GM23338 (cell line): ENCODE measurements at regions not wholly inside any gene's neighbourhood (a gene's known extent, or its start where the extent isn't known, plus 50 kb on each side); places are given as distances from the start of the nearest gene placed in this dataset.

Source experiments
- ATAC-seq: fragments of 200-7000 bp; cut with Tn5 transposase; 3 replicates; pipeline ENCODE4 v1.9.1; 2020
- DNase-seq: peaks from one replicate; pipeline ENCODE4 v3.0.0-alpha.2; 2015; ENCODE audit warnings: low spot score
- H2AFZ ChIP-seq: fragments of 200-600 bp; sonication (generic); 2 replicates; pipeline ENCODE4 v1.8.0; 2016; ENCODE audit warnings: antibody characterized with exemption, mild to moderate bottlenecking, moderate library complexity
- H3F3A ChIP-seq: fragments of 200-600 bp; sonication (generic); replicated peaks from 2 replicates; pipeline ENCODE4 v1.8.0; 2017; ENCODE audit warnings: antibody characterized with exemption, mixed run types, low read depth
- H3K27ac ChIP-seq: fragments of 200-600 bp; sonication (generic); 2 replicates; pipeline ENCODE4 v1.6.1; 2016; ENCODE audit warnings: low read depth
- H3K27me3 ChIP-seq: fragments of 200-600 bp; sonication (generic); 2 replicates; pipeline ENCODE4 v1.8.0; 2016; ENCODE audit warnings: mild to moderate bottlenecking, mixed run types, moderate library complexity; ENCODE audit not compliant: insufficient read depth
- H3K36me3 ChIP-seq: fragments of 200-600 bp; sonication (generic); 2 replicates; pipeline ENCODE4 v1.8.0; 2016; ENCODE audit warnings: mild to moderate bottlenecking; ENCODE audit not compliant: insufficient read depth
- H3K4me1 ChIP-seq: fragments of 200-600 bp; sonication (generic); 2 replicates; pipeline ENCODE4 v1.8.0; 2016; ENCODE audit warnings: mild to moderate bottlenecking, moderate library complexity; ENCODE audit not compliant: insufficient read depth
- H3K4me2 ChIP-seq: fragments of 200-600 bp; sonication (generic); 2 replicates; pipeline ENCODE4 v1.7.1; 2017; ENCODE audit warnings: mixed run types
- H3K4me3 ChIP-seq: fragments of 200-600 bp; sonication (generic); 2 replicates; pipeline ENCODE4 v1.6.1; 2016; ENCODE audit warnings: mixed run types
- H3K79me2 ChIP-seq: fragments of 200-600 bp; sonication (generic); replicated peaks from 2 replicates; pipeline ENCODE4 v1.8.0; 2017; ENCODE audit warnings: mild to moderate bottlenecking; ENCODE audit not compliant: insufficient read depth
- H3K9me2 ChIP-seq: fragments of 200-600 bp; sonication (generic); 2 replicates; pipeline ENCODE4 v1.8.0; 2017; ENCODE audit not compliant: insufficient read depth
- H4K20me1 ChIP-seq: fragments of 200-600 bp; sonication (generic); replicated peaks from 2 replicates; pipeline ENCODE4 v1.8.0; 2017; ENCODE audit warnings: mild to moderate bottlenecking; ENCODE audit not compliant: insufficient read depth
- H3K27ac Mint-ChIP-seq: 2 replicates; pipeline ENCODE4 v1.8.0; 2020; ENCODE audit warnings: inconsistent platforms, mild to moderate bottlenecking, moderate library complexity, mixed read lengths
- H3K27me3 Mint-ChIP-seq: 3 replicates; pipeline ENCODE4 v1.8.0; 2022; ENCODE audit warnings: low read depth, mild to moderate bottlenecking, moderate library complexity, mixed read lengths, inconsistent platforms; ENCODE audit not compliant: insufficient read depth, poor library complexity
- H3K36me3 Mint-ChIP-seq: 3 replicates; pipeline ENCODE4 v1.8.0; 2021; ENCODE audit warnings: low read depth, mild to moderate bottlenecking, inconsistent platforms, moderate library complexity, mixed read lengths
- H3K4me1 Mint-ChIP-seq: 3 replicates; pipeline ENCODE4 v1.8.0; 2020; ENCODE audit warnings: mild to moderate bottlenecking, inconsistent platforms, mixed read lengths
- H3K4me3 Mint-ChIP-seq: 3 replicates; pipeline ENCODE4 v1.8.0; 2021; ENCODE audit warnings: moderate library complexity, mild to moderate bottlenecking, inconsistent platforms, mixed read lengths
- H3K9me3 Mint-ChIP-seq: 3 replicates; pipeline ENCODE4 v1.8.0; 2020; ENCODE audit warnings: moderate library complexity, mild to moderate bottlenecking, inconsistent platforms, mixed read lengths
- CREB1 ChIP-seq: fragments of 250-450 bp; sonication (Bioruptor Pico); IDR thresholded peaks from 2 replicates; pipeline ENCODE4 v1.5.0; 2020; ENCODE audit warnings: low read depth, mild to moderate bottlenecking, moderate library complexity
- EZH2 ChIP-seq: fragments of 200-600 bp; sonication (generic); IDR thresholded peaks from one replicate; pipeline ENCODE4 v1.8.0; 2017; ENCODE audit warnings: antibody characterized with exemption, mild to moderate bottlenecking, low read depth; ENCODE audit not compliant: unreplicated experiment
- EZH2phosphoT487 ChIP-seq: fragments of 200-600 bp; sonication (generic); IDR thresholded peaks from one replicate; pipeline ENCODE4 v1.8.1; 2018; ENCODE audit warnings: antibody characterized with exemption; ENCODE audit not compliant: unreplicated experiment
- JUNB ChIP-seq: IDR thresholded peaks from one replicate; pipeline ENCODE4 v1.6.1; 2016; ENCODE audit warnings: antibody characterized with exemption; ENCODE audit not compliant: unreplicated experiment
- NANOG ChIP-seq: IDR thresholded peaks from 2 replicates; pipeline ENCODE4 v1.6.1; 2016; ENCODE audit warnings: antibody characterized with exemption, borderline replicate concordance
- POLR2AphosphoS5 ChIP-seq: IDR thresholded peaks from 2 replicates; pipeline ENCODE4 v1.6.1; 2016; ENCODE audit warnings: antibody characterized with exemption, low read depth
- STAT1 ChIP-seq: IDR thresholded peaks from one replicate; pipeline ENCODE4 v1.6.1; 2016; ENCODE audit warnings: antibody characterized with exemption; ENCODE audit not compliant: unreplicated experiment
- ZNF114 ChIP-seq: fragments of 250-450 bp; sonication (Bioruptor Pico); IDR thresholded peaks from 2 replicates; pipeline ENCODE4 v1.5.0; 2020; ENCODE audit warnings: mild to moderate bottlenecking, moderate library complexity
- ZNF331 ChIP-seq: fragments of 250-450 bp; sonication (Bioruptor Pico); IDR thresholded peaks from 2 replicates; pipeline ENCODE4 v1.5.0; 2020; ENCODE audit warnings: low read depth, mild to moderate bottlenecking, moderate library complexity
- TF ChIP-seq, protein P1 (sequence below), 2 experiments: fragments of 200-600 bp in 1 of 2; sonication (generic) in 1 of 2; conservative IDR thresholded peaks; 2 replicates each; pipeline versions ENCODE4 v1.5.1 to v1.6.1; 2016 to 2017; ENCODE audit warnings: antibody characterized with exemption in 2 of 2, low read depth in 2 of 2, mild to moderate bottlenecking in 2 of 2, moderate library complexity in 1 of 2
- TF ChIP-seq, protein P2 (sequence below): IDR thresholded peaks from 2 replicates; pipeline ENCODE4 v1.6.1; 2016; ENCODE audit warnings: antibody characterized with exemption
- TF ChIP-seq, protein P3 (sequence below): IDR thresholded peaks from one replicate; pipeline ENCODE4 v1.6.1; 2018; ENCODE audit warnings: antibody characterized with exemption; ENCODE audit not compliant: unreplicated experiment

DNA sequence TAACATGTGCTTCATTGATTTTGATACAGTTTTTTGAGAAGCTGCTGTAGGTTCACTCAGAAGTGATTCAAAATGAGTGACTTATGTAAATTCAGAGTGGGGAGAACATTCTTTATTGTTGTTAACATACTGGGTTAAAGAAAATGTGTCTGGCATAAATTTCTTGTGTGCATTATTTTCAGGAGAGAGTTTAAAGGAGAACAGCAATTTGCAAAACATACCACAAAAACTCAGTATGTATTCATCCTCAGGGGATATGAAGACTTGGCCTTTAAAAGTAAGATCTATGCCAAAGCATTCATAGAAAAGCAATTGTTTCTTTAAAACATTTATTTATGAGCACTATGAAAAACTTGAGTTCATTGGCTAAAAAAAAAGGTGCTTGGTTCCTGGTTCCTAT is 1089.8 kb downstream of the ROBO2 start (continued):
- TF ChIP-seq, protein P1, sequence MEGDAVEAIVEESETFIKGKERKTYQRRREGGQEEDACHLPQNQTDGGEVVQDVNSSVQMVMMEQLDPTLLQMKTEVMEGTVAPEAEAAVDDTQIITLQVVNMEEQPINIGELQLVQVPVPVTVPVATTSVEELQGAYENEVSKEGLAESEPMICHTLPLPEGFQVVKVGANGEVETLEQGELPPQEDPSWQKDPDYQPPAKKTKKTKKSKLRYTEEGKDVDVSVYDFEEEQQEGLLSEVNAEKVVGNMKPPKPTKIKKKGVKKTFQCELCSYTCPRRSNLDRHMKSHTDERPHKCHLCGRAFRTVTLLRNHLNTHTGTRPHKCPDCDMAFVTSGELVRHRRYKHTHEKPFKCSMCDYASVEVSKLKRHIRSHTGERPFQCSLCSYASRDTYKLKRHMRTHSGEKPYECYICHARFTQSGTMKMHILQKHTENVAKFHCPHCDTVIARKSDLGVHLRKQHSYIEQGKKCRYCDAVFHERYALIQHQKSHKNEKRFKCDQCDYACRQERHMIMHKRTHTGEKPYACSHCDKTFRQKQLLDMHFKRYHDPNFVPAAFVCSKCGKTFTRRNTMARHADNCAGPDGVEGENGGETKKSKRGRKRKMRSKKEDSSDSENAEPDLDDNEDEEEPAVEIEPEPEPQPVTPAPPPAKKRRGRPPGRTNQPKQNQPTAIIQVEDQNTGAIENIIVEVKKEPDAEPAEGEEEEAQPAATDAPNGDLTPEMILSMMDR (conservative IDR thresholded peaks at IDR 0.05; ENCODE audit: low read depth in 2 of 2), result no peak
- TF ChIP-seq ZNF114 (CRISPR knock-in tag) (no peak), EZH2phosphoT487 (no peak), EZH2 (no peak), ZNF331 (CRISPR knock-in tag) (no peak), NANOG (no peak), POLR2AphosphoS5 (no peak), JUNB (no peak), STAT1 (no peak)
- TF ChIP-seq, protein P2, sequence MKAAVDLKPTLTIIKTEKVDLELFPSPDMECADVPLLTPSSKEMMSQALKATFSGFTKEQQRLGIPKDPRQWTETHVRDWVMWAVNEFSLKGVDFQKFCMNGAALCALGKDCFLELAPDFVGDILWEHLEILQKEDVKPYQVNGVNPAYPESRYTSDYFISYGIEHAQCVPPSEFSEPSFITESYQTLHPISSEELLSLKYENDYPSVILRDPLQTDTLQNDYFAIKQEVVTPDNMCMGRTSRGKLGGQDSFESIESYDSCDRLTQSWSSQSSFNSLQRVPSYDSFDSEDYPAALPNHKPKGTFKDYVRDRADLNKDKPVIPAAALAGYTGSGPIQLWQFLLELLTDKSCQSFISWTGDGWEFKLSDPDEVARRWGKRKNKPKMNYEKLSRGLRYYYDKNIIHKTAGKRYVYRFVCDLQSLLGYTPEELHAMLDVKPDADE, result no peak
- TF ChIP-seq, protein P3, sequence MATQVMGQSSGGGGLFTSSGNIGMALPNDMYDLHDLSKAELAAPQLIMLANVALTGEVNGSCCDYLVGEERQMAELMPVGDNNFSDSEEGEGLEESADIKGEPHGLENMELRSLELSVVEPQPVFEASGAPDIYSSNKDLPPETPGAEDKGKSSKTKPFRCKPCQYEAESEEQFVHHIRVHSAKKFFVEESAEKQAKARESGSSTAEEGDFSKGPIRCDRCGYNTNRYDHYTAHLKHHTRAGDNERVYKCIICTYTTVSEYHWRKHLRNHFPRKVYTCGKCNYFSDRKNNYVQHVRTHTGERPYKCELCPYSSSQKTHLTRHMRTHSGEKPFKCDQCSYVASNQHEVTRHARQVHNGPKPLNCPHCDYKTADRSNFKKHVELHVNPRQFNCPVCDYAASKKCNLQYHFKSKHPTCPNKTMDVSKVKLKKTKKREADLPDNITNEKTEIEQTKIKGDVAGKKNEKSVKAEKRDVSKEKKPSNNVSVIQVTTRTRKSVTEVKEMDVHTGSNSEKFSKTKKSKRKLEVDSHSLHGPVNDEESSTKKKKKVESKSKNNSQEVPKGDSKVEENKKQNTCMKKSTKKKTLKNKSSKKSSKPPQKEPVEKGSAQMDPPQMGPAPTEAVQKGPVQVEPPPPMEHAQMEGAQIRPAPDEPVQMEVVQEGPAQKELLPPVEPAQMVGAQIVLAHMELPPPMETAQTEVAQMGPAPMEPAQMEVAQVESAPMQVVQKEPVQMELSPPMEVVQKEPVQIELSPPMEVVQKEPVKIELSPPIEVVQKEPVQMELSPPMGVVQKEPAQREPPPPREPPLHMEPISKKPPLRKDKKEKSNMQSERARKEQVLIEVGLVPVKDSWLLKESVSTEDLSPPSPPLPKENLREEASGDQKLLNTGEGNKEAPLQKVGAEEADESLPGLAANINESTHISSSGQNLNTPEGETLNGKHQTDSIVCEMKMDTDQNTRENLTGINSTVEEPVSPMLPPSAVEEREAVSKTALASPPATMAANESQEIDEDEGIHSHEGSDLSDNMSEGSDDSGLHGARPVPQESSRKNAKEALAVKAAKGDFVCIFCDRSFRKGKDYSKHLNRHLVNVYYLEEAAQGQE, result no peak

DNA sequence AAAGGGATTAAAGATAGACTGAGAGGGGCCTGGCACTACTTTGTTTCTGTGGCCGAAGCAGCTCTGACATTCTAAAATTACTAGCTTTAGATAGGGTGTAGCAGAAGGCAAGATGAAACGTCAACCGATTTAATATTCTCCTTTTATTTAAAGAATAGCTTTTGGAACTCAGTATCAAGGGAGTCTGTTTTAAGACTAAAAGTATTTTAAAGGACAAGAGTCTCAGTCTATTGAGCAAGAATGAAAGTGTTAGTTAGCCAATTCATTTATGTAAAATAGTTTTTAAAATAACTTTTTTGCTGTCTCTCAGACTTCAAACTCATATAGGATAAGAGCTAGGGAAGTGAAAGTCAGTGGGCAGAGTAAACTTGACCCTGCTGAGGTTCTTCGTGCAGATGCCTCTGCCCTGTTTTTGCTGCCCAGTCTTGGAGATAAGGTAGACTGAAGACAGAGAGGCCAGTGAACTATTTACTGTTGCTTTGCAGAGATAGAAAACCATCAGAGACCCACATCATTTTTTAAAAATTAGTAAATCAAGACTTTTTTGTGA is 1090.9 kb downstream of the ROBO2 start:
- no peaks in the 10 kb centered on the region for H3K27me3 ChIP-seq
- H3K4me2 ChIP-seq, result no peak overlapping the region
- no peak overlapping the region for H3K27ac Mint-ChIP-seq
- H3K4me1 ChIP-seq, result no peaks in the 10 kb centered on the region; the same call in 1 of the 2 replicates
- H3K9me3 Mint-ChIP-seq, result no peaks in the 10 kb centered on the region
- H3K27ac ChIP-seq, result no peak overlapping the region
- no peaks in the 10 kb centered on the region for H4K20me1 ChIP-seq
- ATAC-seq, result no peak
- no peak overlapping the region for H3K4me3 Mint-ChIP-seq
- H3K4me1 Mint-ChIP-seq, result no peaks in the 10 kb centered on the region; the same call in 2 of the 3 replicates
- no peaks in the 10 kb centered on the region for H3K79me2 ChIP-seq
- H3K9me2 ChIP-seq, result peaks cover 16% of the 10 kb centered on the region
- no peaks in the 10 kb centered on the region for H3K36me3 Mint-ChIP-seq
- H2AFZ ChIP-seq, result no peak overlapping the region
- DNase-seq, result no peak
- H3K27me3 Mint-ChIP-seq, result peaks cover under 1% of the 10 kb centered on the region
- no peaks in the 10 kb centered on the region for H3F3A ChIP-seq
- H3K4me3 ChIP-seq, result no peak overlapping the region
- H3K36me3 ChIP-seq, result no peaks in the 10 kb centered on the region
- TF ChIP-seq EZH2 (no peak), ZNF114 (CRISPR knock-in tag) (no peak), CREB1 (CRISPR knock-in tag) (no peak)
- TF ChIP-seq, protein P1 (conservative IDR thresholded peaks at IDR 0.05; ENCODE audit: low read depth in 2 of 2), result no peak
- TF ChIP-seq, protein P2, result no peak
